ENCODE measurements at regions not wholly inside any gene's neighbourhood (a gene's known extent, or its start where the extent isn't known, plus 50 kb on each side); places are given as distances from the start of the nearest gene placed in this dataset.

DNA sequence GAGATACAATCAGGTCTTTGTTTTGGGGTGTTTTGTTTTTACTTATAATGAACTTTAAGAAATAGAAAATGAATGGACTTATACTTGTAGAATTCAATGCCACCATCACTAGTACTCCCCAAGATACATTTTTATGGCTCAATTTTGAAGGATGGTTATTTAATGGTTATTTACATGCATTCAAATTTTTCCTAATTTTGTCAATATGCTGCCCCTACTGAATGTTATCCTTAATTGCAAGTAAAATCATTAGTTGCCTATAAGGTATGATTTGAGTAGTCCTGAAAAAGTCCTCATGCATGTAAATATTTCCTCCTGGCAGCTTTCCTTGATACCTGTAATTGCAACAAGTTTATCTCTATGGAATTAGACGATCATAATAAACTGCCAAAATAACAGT is 391.2 kb downstream of the BCAT1 start:
- DNase-seq (ENCODE audit: low spot score), result no peak

DNA sequence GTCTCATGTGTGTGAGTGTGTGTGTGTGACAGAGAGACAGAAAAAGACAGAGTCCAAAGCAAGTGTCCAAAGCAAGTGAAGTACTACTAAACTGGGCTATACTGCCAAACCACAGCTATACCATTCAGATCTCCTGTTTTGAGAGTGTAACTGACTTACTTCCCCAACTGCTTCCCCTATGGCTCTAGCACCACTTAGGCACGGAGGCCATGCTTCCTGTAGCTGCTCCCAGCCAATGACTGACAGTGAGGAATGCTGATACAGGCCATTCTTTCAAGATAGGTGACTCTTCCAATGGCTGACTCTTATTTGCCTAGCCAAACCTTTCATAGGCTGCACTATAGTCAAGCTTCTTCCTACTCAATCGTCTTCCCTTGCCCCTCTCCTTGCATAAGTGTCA is 393.2 kb downstream of the BCAT1 start:
- no peak for DNase-seq (ENCODE audit: low spot score)

DNA sequence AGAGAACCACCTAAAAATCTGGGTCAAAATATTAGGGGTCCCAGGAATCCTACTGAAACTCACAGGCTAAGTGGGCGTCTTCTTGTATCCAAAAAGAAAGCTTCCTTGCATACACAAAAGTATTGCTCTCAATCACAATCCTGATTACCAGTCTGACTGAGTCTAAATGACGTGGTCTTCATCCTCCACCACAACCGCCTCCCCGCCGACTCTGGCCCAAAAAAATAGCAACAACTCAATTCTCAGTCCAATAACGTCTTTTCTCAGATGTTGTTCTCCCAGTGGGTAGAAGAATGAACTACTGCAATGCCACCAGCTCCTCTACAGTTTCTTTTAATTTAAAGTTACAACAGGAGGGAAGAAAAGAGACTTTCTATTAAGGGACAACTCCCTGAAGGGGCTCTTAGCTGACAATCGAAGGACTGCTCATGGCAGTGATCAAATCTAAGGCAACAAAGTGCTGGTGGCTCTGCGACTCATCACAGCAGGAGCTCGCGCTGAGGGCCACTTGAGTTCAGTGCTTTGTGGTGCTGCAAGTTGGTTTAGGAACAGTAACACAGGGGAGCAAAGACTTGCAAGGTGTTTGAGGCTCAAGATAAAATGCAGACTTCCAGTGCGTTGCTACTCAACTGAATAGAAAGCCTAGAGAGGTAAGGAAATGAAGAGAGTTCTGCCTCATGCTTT is 394.1 kb downstream of the BCAT1 start:
- DNase-seq (ENCODE audit: low spot score), result no peak

DNA sequence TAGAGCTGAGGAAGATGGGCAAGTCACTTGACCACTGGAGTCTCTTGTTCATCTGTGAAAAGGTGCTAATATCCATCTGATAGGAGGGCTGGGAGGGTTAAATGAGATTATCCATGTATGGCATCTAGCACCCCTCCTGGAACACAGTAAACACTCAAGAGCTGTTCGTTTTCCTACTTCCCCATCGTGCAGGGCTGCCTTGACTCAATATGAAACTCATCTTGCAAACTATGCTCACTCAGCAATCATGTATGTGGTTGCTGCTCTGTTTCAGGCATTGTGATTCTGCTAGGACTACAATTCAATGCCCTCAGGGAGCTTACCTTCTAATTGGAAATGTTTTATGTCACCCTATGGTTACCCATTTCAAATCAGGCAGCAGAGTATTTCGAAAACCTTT is 395.6 kb downstream of the BCAT1 start:
- no peak for DNase-seq (ENCODE audit: low spot score)

DNA sequence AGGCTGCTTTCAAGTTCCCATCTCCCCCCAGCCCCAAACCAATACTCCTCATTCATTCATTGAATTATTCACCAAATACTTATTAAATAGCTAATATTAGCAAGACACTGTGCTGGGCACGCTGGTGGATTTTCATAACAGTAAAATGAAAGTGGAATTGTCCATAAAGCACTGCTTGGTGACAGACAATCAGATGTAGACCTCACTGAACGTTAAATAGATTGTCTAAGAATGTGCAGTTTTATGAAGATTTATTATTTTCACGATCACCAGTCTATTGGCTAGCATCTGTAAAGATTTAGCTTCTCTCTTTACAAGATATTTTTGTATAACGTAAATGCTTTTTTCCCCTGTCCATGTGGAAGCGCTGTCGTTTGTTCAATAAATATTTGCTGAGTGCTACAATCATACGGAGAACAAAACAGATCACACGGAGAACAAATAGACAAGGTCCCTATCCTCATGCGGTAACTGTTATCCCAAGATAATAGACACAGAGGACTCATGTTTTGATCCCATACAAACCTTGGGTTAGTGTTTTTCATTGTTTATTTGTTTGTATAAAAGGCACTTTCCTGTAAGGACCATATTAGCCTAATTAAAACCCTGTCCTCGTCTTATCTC is 397.6 kb downstream of the BCAT1 start:
- DNase-seq (ENCODE audit: low spot score), result no peak

DNA sequence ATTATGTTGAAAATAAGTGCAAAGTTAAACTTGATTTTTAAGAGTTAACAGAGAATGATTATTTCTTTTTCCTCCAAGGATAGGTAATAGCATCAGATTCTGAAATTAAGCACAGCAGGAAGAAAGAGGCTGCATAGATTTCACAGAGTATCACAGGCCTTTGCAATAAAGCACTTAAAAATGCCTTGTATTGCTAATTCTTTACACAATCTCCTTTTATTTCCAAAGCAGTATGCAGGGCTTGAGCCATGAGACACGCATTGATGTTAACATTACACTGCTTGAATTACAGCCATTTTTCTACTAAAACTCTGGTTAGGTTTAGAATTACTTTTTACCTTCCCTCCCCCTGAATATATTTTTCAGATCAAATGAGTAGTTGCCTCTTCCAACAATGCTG is 398.3 kb downstream of the BCAT1 start:
- DNase-seq (ENCODE audit: low spot score), result no peak

DNA sequence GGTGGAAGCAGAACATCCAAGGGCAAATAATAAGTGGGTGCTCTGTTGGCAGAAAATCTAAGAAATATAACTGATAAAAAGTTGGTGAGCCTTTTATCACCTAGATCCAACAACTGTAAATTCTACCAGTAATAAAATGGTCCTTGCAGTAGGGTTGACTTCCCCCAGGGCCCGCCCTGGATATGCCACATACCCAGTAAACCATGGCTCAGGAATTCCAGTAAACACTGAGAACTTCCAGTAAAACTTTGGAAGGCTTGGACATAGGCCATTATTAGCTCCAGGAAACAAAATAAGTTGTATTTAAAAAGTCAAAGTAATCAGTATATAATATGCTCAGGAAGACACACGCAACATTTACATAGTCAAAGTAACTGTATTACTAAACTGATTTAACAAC is 402.2 kb downstream of the BCAT1 start:
- DNase-seq (ENCODE audit: low spot score), result no peak

DNA sequence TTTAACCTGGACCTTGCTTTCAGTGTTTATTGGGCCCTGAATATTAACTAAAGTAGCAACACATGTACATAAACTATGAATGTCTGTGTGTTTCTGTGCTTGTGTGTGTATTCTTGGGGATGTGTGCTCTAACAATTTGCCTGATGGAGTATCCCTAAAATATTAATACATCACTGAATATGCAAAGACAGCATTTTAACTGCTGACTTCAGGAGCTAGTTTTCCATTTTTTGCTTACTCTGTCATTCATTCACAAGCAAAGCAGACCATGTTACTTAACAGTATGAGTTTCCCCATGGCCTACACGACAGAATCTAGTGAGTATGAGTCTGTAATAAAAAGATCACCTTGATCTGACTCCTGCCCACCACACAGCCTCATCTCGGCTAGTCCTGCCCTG is 402.8 kb downstream of the BCAT1 start:
- DNase-seq (ENCODE audit: low spot score), result no peak

DNA sequence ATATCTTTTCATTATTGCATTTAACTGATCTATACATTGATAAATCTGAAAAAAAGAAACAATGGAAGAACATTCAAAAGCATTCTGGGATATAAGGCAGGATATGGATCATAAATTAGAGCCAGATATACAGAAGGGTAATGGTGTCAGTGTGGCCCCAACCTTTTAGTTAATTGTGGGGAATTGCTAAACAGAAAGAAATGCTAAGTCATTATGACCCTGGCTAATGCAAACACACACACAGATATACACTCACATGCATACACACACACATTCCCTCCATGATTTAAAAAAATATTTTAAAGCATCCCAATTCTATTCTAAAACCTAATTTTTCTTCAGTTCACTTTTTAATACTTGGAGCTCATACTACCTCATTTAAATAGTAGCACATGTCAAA is 404.5 kb downstream of the BCAT1 start:
- no peak for DNase-seq (ENCODE audit: low spot score)

DNA sequence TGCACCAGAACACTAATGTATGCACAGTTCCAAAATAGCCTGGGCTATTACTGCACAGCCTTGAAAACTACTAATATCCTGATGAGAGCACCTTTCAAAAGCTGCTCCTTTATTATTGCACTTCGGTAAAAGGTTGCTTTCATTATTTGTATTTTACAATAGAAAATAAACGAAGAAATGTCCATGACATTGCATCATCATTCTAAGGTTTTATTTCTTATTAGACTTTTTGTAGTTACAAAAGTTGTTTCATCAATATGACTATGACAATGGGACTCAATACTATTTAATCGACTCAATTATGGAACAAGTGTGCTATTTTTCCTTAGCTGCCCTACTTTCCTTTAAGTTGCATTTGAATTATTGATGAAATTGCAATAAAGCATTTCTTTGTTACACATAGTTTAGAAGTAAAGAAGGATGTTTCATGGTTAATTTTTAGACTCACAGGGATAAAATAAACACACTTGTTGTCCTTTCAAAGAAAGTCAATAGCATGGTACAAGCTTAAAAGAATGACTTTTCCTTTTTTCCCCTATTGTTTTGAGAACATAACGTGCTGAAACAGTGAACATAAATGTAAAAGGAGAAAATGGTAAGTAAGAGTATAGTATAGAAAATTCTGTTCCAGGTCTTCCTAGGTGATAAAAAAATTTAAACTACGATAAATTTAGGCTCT is 407.6 kb downstream of the BCAT1 start:
- DNase-seq (ENCODE audit: low spot score), result no peak

DNA sequence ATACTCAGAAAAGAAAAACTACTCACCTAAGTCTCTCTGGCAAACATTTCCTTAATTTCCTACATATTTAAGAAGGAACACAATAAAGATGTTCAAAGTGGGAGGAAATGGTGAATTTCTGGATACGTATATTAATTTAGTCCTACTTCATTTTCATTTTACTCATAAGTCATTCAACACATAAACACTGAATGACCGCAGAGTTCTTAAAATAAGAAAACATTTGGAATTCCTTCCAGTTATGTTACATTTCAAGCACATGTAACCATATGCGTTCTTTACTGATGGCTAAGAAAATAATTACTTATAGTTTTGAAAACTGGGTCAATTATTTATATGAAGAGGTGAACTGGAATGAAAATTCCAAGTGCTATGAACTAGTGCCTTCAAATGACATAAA is 409.3 kb downstream of the BCAT1 start:
- DNase-seq (ENCODE audit: low spot score), result no peak

DNA sequence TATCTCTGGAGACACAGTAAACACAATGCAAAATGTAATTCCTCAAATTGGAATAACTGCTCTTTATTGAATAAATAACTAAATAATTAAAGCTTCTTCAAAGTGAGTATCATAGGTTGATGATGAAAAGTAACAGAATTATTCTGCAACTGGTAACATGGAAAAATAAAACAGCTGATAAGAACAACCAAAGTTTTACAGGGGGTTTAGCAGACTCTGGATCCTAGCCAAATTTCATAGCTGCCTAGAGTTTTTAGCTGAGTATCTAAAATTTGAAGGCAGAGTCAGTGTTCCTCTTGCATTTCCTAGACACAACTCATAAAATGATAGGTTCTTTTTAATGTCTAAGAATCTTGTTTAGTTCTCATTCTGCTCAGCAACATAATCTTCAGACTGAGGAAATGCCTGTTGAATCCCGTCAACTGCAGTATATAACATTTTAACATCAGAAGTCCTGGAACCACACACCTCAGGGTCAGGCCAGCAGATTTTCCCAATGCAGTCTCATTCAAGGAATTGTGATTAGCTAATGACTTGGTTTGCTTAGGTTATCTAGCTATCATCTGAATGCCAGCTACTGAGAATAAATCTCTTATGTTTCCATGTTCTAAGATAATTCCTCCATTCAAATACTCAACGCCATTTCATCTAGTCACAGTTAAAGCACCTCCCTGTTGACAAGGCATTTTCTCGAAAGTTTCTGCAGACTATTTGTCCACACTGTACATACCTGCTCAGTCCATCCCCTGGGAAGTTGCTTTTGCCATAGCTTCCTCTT is 411.6 kb downstream of the BCAT1 start:
- no peak for DNase-seq (ENCODE audit: low spot score)

DNA sequence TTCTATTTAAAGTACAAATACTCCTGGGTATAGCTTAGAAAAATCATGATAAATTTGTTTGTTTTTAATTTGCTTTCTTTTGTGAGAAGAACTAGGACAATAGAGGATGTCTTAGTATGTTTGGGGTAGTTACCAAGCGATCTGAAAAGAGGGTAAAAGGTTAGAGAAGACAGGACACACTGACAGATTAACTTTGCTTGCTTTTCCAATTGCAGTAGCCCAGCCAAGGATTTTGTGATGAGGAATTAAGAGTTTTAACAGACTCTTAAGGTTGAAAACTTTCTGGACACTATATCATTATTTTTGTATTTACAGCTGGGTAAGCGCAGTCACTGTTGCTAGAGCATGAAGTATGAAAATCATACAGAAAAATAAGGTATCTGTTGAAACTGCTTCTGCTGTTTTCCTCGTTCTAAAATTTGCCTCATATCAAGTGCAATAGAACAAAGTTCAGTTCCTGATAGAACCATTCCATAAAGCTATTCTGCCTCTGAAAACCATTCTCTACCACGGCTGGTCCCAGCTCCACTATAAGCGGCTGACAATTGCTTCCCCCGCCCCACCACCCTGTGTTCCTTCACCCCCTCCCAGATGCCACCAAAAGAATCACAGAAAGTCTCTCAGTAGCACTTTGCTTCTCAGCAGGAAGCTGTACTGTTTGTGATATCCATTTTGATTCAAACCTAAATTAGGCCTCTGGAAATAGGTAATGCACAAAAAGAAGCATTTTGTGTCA is 413.4 kb downstream of the BCAT1 start:
- DNase-seq (ENCODE audit: low spot score), result no peak

DNA sequence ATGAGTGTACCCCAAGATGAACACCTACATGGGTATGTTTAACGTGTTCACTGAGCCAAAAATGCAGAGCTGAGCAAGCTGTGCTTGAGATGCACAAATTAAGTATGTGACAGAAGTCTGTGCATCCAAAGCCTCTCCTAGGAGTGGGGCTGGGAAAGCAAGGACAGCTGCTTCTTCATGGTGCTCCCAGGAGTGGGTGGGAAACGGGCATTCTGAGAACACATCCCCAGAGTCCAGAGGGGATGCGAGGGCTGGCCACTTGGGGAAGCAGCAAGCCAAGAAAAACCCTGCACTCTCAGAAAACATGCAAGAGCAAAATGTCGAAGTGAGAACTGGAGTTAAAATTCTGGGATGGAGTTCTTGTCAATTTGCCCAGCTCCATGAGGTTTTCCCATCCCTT is 414.3 kb downstream of the BCAT1 start:
- no peak for DNase-seq (ENCODE audit: low spot score)

DNA sequence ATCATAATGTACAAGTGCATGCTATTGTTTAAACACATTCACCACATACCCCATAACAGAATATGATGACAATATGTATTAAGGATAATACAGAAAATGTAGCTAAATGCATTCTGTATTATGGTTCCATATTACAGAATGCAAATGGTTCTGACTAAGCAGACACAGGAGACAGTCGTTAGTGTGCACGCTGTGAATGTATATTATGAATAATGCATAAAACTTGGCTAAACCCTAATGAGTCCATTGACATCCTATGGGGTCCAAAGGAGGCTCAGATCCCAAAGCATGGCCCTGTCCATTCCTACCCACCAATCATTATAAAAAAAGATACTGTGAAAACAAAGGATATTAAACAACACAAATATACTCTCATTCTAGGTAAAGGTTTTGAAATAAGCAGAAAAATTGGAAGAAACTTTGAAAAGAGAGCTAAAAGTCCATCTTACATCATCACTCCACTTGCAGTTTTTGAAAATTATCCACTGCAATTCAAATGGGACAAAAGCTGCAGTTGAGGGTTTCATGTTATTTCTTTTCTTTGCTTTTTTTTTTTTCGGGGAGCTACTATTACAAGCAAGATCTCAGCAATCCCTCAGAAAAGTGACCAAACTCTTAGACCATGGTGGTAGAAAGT is 415.1 kb downstream of the BCAT1 start:
- no peak for DNase-seq (ENCODE audit: low spot score)

DNA sequence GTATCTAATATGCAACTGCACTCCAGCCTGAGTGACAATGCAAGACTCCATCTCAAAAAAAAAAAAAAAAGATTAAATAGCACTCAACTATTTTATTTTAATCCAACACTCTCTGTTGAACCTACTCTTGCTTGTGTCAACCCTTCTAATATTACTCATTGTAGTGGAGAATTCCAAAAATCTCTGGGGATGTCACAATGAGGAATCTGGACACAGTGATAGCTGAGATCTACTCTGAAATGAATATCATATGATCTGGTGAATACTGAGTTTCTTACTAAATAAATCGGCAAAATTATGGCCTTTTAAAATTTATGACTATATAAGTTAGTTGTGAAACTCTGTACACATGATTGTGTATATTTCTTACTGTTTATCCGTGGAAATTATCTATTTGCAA is 418.2 kb downstream of the BCAT1 start:
- no peak for DNase-seq (ENCODE audit: low spot score)

DNA sequence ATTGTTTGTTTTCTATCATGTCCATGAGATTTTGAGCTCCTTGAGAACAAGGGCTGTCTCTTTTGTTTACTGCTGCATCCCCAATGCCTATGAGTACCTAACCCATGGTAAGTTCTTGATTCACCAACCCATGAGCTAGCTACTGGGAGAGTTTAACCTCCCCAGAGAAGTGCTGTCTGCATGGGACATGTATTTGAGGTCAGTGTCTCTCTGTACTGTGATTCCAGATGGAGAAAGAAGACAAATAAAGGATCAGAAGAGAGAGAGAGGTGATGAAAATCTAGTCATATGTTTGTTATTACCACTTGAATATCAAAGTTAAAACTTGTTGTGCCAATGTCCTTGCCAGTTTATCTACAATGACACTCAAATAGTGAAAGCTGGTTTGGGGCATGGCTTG is 421.8 kb downstream of the BCAT1 start:
- no peak for DNase-seq (ENCODE audit: low spot score)

DNA sequence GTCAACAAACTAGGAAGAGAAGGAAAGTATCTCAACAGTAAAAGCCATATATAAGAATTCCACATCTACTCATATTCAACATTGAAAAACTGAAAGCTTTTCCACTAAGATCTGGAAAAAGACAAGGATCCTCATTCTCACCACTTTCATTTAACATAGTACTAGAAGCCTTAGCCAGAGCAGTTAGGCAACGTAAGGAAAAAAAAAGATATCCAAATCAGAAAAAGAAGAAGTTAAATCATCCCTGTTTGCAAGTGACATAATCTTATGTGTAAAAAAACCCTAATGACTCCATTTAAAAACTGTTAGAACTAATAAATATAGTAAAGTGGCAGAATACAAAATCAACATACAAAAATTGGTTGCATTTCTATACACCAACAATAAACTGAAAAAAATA is 426.2 kb downstream of the BCAT1 start:
- DNase-seq (ENCODE audit: low spot score), result no peak

DNA sequence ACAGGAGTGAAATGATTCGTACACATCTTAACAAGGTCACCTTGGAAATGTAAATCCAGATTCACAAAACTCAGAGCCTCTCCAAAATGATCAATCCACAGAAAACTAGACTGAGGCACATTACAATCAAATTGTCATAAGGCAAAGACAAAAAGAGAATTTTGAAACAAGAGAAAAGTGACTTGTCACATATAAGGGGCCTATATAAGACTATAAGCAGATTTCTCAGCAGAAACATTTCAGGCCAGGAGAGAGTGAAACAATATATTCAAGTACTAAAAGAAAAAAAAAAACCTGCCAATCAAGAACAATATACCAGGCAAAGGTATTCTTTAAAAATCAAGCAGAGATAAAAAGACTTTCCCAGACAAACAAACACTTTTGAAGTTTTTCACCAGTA is 429.1 kb downstream of the BCAT1 start:
- DNase-seq (ENCODE audit: low spot score), result no peak

DNA sequence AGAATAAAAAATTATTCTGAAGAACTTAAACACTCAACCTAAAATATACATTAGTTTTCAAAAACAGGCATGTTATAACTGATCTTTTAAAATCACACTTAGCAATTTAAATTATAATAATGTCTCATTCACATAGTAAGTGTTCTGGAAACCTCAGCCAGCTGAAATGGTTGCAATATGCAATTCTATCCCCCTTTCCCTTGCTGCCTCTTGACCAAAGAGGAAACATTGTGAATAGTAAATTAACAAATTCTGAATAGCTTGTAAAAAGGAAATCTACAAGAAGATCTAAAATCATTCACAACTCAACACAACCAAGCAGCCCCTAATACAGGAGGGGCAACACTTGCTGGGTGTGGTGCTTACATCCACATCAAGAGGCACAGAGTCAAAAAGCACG is 431.9 kb downstream of the BCAT1 start:
- DNase-seq (ENCODE audit: low spot score), result no peak

DNA sequence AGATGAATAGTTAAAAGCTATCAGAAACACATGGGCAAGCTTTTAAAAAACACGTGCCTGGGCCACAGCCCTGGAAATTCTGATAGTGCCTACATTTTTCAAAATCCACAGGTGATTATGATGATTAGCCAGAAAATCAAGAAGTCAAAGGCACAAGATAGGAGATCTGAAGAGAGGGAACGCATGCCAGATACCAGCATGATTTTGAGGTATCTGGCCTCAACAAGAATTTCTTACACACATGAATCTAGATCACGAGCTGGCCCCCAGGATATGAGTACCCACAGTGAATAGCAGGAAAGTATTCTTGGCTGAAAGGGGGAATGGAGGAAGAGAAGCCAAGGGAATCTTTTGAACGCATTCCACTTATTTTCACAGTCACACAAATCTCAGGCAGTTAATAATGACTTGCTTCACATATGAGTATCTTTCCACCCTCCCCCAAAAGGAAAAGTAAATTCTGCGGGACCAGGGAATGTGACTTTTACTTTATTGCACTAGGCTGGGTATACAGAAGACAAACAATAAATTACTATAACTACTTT is 438.2 kb downstream of the BCAT1 start:
- DNase-seq (ENCODE audit: low spot score), result no peak
